ENCODE measurements at regions not wholly inside any gene's neighbourhood (a gene's known extent, or its start where the extent isn't known, plus 50 kb on each side); places are given as distances from the start of the nearest gene placed in this dataset.

DNA sequence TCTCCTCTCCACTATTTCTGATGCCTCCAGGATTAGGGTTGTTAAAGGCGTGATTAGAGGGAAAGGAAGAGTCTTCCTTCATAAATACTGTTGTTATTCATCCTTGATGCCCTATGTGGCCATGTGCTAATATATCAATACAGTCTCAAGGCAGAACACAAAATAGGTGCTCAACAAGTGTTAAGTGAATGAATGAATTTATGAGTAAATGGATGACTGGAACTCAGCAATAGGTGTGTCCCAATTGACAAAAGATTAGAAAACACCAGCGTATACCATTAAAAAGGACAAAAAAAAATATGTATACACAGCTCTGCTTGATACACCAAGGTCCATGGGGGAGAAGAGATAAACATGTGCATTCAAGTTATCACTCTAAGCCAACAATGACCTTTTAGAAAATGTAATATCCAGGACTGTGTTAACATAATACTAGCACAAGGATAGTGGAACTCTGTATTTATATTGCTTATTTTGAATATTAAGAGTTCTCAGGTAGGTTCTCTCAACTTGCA is 171.2 kb upstream of the MYLIP start:
- TF ChIP-seq POLR2A (IDR thresholded peaks at IDR 0.05; ENCODE audit: low read length) (no peak), GATA1 (IDR thresholded peaks at IDR 0.05; ENCODE audit: low read depth, low read length) (no peak)
